ENCODE measurements at regions not wholly inside any gene's neighbourhood (a gene's known extent, or its start where the extent isn't known, plus 50 kb on each side); places are given as distances from the start of the nearest gene placed in this dataset.

- no peaks in the 10 kb centered on the region for H3K9me3 ChIP-seq
- H3K27ac ChIP-seq, result no peak overlapping the region
- peaks cover 0 to 73% of the 10 kb centered on the region in 2 donors for H3K36me3 ChIP-seq
- TF ChIP-seq CTCF (IDR thresholded peaks at IDR 0.05), result no peak
- H3K4me1 ChIP-seq, result no peaks in the 10 kb centered on the region
- ATAC-seq (no peak), DNase-seq (no peak)
- no peaks in the 10 kb centered on the region for H3K27me3 ChIP-seq
- no peak overlapping the region for H3K4me3 ChIP-seq
- intact Hi-C loops (cut with DNase I), result no loop called here
Observed at GRCh38 chr5:146254223-146254622, 50.8 kb downstream of the RBM27 start.

- H3K27me3 ChIP-seq, result no peaks in the 10 kb centered on the region
- ATAC-seq (no peak), DNase-seq (no peak)
- peaks cover 4 to 97% of the 10 kb centered on the region in 2 donors for H3K36me3 ChIP-seq
- intact Hi-C loops (cut with DNase I), result no loop called here
- no peak for TF ChIP-seq CTCF (IDR thresholded peaks at IDR 0.05)
- no peak overlapping the region for H3K4me3 ChIP-seq
- H3K27ac ChIP-seq, result no peak overlapping the region
- H3K4me1 ChIP-seq, result no peaks in the 10 kb centered on the region
- H3K9me3 ChIP-seq, result no peaks in the 10 kb centered on the region
Observed at GRCh38 chr5:146273109-146273508, 65.5 kb upstream of the POU4F3 start.

- Histone ChIP-seq H3K27ac (no peak overlapping the region), H3K36me3 (peaks cover 0 to 74% of the 10 kb centered on the region in 2 donors), H3K4me1 (no peaks in the 10 kb centered on the region), H3K9me3 (no peaks in the 10 kb centered on the region), H3K27me3 (no peaks in the 10 kb centered on the region), H3K4me3 (no peak overlapping the region)
- intact Hi-C loops (cut with DNase I), result no loop called here
- DNase-seq, result no peak
- ATAC-seq, result peak; percentile 26
- TF ChIP-seq CTCF (IDR thresholded peaks at IDR 0.05), result no peak
Observed at GRCh38 chr5:146283344-146283761, 55.3 kb upstream of the POU4F3 start.

GRCh38 chr5:146284016-146284415, 54.6 kb upstream of the POU4F3 start:
- no peak overlapping the region for H3K4me3 ChIP-seq
- peaks cover 0 to 67% of the 10 kb centered on the region in 2 donors for H3K36me3 ChIP-seq

More at GRCh38 chr5:146284016-146284415, 54.6 kb upstream of the POU4F3 start:
- H3K4me1 ChIP-seq, result no peaks in the 10 kb centered on the region
- intact Hi-C loops (cut with DNase I), result no loop called here
- no peak for TF ChIP-seq CTCF (IDR thresholded peaks at IDR 0.05)
- DNase-seq (no peak), ATAC-seq (no peak)
- no peaks in the 10 kb centered on the region for H3K9me3 ChIP-seq
- no peaks in the 10 kb centered on the region for H3K27me3 ChIP-seq
- H3K27ac ChIP-seq, result no peak overlapping the region
